ENCODE measurements at regions not wholly inside any gene's neighbourhood (a gene's known extent, or its start where the extent isn't known, plus 50 kb on each side); places are given as distances from the start of the nearest gene placed in this dataset.

DNA sequence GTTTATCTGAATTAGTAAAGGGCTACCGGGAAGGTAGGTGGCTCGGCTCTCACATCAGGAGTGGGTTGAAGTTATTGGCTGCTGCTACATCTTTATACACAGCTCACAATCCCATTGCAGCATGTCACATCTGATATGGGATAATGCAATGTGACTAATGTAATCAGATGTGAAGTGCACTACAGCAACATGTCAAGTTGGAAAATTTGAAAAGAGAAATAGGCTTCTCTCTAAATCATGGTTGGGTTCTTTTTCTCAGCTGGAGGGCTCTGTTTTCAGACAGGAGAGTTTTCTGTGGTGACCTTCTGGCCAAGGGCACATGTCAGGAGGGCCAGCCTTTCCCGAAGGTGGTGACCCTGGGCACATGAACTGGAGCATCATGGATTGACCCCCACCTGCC is 337.5 kb downstream of the HRH4 start:
- TF ChIP-seq, protein P1, sequence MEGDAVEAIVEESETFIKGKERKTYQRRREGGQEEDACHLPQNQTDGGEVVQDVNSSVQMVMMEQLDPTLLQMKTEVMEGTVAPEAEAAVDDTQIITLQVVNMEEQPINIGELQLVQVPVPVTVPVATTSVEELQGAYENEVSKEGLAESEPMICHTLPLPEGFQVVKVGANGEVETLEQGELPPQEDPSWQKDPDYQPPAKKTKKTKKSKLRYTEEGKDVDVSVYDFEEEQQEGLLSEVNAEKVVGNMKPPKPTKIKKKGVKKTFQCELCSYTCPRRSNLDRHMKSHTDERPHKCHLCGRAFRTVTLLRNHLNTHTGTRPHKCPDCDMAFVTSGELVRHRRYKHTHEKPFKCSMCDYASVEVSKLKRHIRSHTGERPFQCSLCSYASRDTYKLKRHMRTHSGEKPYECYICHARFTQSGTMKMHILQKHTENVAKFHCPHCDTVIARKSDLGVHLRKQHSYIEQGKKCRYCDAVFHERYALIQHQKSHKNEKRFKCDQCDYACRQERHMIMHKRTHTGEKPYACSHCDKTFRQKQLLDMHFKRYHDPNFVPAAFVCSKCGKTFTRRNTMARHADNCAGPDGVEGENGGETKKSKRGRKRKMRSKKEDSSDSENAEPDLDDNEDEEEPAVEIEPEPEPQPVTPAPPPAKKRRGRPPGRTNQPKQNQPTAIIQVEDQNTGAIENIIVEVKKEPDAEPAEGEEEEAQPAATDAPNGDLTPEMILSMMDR (IDR thresholded peaks at IDR 0.05), result no peak
- TF ChIP-seq EZH2 (IDR thresholded peaks at IDR 0.05; ENCODE audit: borderline replicate concordance, insufficient read depth, low read depth, low read length, poor library complexity, severe bottlenecking), result no peak

Measured in B cell (primary cell).